GM19395 (cell line): ENCODE measurements at regions not wholly inside any gene's neighbourhood (a gene's known extent, or its start where the extent isn't known, plus 50 kb on each side); places are given as distances from the start of the nearest gene placed in this dataset.

Experiments
- ATAC-seq: cut with Tn5 transposase; IDR thresholded peaks from one replicate; pipeline ENCODE4 v1.9.1; 2021; ENCODE audit warnings: mild to moderate bottlenecking, moderate library complexity; ENCODE audit not compliant: unreplicated experiment

GRCh38 chr18:75926811-75927210 lies 499.3 kb upstream of the SMIM21 start:
- no peak for ATAC-seq

DNA sequence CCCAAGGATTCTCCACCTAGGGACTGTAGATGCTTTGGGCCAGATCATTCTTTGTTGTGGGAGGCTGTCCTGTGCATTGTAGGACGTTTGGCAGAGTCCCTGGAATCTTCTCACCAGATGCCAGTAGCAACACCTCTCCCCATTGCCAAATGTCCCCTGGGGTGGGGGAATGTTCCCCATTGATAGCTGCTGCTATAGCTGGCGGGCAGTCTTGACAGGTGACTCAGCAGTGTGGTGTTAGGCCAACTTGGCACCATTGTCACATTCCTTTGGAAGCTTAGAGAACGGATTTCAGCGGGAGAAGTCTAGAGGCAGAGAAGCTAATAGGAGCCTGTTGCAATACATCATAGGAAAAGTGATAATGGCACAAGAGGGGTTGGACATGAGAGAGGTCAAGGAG lies 495.7 kb upstream of the SMIM21 start:
- ATAC-seq: no peak

DNA sequence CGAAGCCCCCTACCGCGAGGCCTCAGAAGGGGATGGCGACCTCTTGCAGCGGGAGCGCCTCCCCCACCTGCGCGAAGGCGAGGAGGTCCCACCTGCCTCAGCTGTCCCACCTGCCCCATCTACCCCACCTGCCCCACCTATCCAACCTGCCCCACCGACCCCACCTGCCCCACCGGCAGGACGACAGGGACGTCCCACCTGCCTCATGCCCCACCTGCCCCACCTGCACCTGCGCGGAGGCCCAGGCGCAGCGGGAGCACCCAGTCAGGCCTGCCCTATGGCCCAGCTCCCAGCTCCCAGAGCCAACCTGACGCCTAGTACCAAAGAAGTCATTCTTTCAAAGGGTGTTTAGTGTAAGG lies 489.1 kb upstream of the SMIM21 start:
- no peak for ATAC-seq

GRCh38 chr18:75915941-75916623 lies 488.6 kb upstream of the SMIM21 start:
- ATAC-seq: no peak

DNA sequence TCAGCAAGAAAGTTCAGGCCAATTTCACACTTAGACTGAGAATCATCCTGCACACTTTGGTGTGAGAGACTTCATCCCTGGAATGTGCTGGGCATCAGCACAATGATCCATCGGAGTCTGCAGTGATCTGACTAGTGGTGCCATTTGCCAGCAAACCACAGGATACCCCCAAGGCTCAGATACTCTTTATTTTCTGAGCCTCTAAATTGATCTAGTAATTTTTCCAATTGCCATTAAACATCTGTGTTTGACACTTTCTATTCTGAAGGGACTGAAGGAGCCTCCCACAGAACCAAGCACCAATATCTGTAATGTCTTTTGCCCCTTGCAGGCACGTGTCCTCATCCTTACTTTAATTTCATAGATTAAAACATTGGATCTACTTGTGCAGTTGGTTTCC lies 485.3 kb upstream of the SMIM21 start:
- no peak for ATAC-seq

DNA sequence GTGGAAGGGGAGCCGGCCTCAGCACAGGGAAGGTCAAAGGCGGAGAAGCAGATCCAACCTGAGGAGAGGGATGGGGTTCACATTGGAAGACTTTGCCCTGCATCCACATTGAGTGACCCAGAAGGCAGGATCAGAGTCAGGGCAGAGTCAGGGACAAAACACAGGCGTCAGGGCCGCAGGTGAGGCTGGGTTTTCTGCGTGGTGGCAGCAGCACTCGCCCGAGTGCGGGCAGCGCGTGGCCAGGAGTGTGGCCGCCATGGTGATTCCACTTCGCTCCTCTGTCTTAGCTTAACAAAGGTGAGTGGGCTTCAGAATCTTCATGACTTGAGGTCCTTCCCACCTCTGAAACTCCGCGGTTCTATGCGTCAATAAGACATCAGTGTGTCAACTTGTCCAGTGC lies 476.9 kb upstream of the SMIM21 start:
- no peak for ATAC-seq

GRCh38 chr18:75898651-75899050 lies 471.1 kb upstream of the SMIM21 start:
- ATAC-seq: no peak

DNA sequence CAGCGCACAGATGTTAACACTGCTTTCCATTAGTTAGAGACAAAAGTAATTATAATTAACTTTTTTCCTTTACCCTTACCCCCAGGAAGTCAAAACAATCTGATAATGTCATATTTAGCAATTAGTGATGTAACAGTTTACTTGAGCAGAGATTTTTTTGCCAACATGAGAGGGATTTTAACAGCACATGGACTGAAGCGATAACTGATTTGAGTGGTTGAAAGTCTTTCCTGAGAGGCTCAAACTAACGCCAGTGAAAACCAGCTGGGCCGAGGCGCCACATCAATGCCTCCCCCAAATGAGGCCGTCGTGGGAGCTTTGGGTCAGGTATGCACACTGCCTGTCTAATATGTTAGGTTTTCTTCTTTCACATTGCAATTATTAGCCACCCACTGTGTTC lies 469.9 kb upstream of the SMIM21 start:
- no peak for ATAC-seq

- ATAC-seq: no peak
Observed at GRCh38 chr18:75896865-75897264, 469.4 kb upstream of the SMIM21 start.

- no peak for ATAC-seq
Observed at GRCh38 chr18:75895135-75895534, 467.6 kb upstream of the SMIM21 start.

GRCh38 chr18:75884728-75885127 lies 457.2 kb upstream of the SMIM21 start:
- no peak for ATAC-seq

DNA sequence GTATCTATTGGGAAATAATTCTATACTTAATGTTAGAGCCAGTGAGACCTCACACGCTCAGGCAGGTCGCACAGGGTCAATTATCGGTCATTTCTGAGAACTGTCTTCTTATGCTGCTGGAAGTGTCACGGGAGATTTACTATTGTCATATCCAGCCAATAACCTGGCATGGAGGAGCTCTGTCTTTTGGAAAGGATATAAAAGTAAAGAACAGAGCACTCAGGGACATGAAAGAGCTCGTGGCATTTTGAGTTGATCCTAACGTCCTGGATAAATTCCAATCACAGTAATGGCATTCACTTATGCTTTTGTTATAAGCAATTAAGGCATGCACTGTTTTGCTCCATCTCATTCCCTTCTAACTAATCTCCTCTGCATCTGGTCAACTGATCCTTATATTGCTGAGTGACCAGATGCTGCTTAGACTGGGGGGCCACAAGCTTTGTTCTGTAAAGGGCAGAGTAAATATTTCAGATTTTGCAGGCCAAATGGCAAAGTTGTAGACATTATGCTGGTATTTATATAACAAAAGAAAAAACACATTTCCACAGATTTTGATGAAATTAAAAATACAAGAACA lies 453.5 kb upstream of the SMIM21 start:
- no peak for ATAC-seq

- ATAC-seq: no peak
Observed at GRCh38 chr18:75880266-75880665, 452.8 kb upstream of the SMIM21 start.

DNA sequence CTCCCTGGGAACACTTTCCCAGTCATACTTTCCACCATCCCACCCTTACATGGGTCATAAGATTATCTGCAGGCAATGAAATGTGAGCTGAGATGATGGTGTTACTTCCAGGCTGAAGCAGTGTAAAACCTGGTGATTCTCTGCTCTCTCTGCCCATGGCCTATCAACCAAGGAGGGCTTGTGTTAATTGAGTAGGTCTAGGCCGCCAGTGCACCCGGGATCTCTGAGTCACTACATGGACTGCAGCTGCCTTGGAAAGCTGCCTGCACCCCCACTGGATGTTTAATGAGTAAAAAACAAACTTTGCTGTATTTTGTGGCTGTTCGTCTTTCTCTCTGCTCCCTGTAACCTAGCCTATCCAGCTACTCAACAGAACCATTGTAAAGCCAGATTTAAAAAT lies 451.7 kb upstream of the SMIM21 start:
- no peak for ATAC-seq

- no peak for ATAC-seq
Observed at GRCh38 chr18:75875559-75875958, 448.1 kb upstream of the SMIM21 start.

DNA sequence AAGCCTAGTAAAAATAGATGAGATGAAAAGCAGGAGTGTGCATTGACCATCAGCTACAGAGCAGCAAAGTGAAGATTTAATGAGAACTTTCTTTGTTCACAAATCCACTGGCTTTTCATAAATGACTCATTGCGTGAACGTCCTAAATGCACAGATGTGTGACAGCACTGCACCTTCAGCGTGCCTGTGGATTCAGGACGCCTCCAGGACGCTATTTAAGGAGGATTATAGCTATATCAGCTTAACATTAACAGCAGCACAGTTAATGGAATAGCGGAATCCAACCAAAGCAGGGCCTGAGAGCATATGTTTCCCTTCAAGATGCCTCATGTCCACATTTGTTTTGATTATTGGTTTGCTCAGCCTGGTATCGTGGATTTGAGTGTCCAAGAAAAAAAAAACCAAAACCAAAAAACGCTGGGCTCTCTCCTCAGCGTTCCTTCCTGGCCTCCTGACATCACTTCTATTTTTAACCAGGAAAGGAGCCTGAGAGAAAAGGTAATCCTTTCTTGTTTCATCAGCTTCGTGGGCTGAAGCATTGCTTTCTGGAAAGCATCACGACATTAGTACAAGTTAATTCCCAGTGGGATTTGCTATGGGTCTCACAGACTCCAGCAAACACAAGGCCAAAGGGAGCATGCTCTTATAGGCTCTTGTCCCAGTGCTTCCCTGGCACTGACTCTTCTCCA lies 447.0 kb upstream of the SMIM21 start:
- ATAC-seq: no peak

- no peak for ATAC-seq
Observed at GRCh38 chr18:75871596-75871995, 444.1 kb upstream of the SMIM21 start.

DNA sequence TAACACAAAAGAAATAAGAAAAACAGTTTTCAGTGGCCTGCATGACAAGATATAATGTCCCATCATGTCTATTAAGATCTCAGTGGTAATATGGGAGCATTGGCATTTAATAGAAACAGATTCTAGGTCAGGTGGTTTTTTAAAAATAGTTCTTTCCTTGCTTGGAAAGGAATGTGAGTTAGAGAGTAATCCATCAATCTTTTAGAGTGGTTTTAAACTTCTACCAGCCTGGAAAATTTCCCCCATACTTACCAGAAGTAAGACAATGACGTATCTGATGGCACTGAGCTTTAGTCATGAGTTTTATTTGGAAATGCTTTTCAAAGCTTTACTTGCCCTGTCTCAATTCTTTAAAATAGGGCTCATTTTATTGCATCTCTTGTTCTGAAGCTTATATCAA lies 441.7 kb upstream of the SMIM21 start:
- no peak for ATAC-seq

- no peak for ATAC-seq
Observed at GRCh38 chr18:75868031-75868430, 440.5 kb upstream of the SMIM21 start.

DNA sequence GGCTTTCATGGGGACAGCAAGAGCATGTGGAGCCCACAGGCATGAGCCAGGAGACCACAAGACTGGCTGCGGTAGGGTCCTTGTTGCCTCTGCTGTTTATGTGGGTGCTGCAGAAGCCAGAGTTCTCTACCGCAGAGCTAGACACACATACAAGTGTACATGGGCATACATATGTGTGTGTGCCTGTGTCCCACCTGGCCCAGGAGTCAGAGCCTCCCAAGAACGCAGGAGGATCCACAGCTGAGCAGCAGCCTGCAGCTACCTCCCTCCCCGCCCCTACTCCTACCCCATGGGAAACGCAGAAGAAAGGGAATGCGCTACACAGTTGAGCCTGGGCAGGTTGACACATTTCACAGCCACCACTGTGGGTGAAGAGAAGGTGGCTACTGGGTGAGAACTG lies 438.1 kb upstream of the SMIM21 start:
- no peak for ATAC-seq

- ATAC-seq: no peak
Observed at GRCh38 chr18:75864816-75865215, 437.3 kb upstream of the SMIM21 start.

- ATAC-seq: no peak
Observed at GRCh38 chr18:75863696-75864095, 436.2 kb upstream of the SMIM21 start.

DNA sequence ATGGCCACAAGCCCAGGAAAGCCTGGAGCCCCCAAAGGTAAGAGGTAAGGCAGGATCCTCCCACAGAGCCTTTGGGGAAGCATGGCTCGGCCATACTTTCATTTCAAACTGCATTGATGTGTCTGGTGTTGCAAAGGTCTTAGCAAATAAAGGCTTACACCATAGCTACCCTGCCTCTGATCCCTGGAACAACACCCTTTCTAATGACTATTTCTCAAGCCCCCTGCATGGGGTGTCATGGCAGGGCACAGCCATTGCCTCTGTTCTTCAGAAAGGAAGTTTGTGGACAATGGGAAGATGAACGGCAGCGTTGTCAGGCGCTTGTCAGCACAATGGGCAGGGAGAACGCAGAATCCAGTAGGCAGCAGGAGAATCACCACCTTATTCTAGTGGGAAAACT lies 435.0 kb upstream of the SMIM21 start:
- ATAC-seq: no peak
